ENCODE measurements at regions not wholly inside any gene's neighbourhood (a gene's known extent, or its start where the extent isn't known, plus 50 kb on each side); places are given as distances from the start of the nearest gene placed in this dataset.

DNA sequence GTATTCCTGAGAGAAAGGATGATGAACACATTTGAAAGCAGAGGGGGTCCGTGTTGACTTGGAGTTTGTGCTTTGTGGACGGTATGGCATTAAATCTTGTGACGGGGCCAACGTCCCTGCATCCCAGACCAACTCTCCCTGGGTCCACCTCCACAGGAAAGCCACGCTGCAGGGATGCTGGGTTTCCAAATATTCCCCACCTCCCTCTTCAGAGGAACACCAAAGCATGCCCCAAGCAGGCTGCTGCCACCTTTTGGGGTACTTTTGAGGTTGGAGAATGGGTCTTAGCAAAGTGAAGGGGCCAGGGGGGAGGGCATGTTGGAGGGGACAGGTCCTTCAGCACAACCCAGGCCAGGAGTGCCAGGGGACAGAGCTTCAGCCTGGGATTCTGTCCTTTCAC is 504.4 kb downstream of the TCERG1L start:
- H3K27me3 ChIP-seq (replicated peaks in 2 of 5; ENCODE audit: control insufficient read depth in 4 of 5, insufficient read depth in 5 of 5, low read length in 4 of 5) = peaks cover 0 to 18% (median 7%) of the 10 kb centered on the region in 5 experiments
- no peak overlapping the region for H3K27ac ChIP-seq (ENCODE audit: insufficient read depth in 1 of 2, low read depth in 1 of 2, low read length in 2 of 2, poor library complexity in 1 of 2, severe bottlenecking in 2 of 2)
- ChIA-PET POLR2A (no interaction called here), CTCF (no interaction called here)
- H3K4me1 ChIP-seq (ENCODE audit: control extremely low read depth in 1 of 4, control insufficient read depth in 4 of 4, insufficient read depth in 4 of 4, low read length in 3 of 4) = no peaks in the 10 kb centered on the region
- no peaks in the 10 kb centered on the region for H3K36me3 ChIP-seq (ENCODE audit: control insufficient read depth in 4 of 4, insufficient read depth in 4 of 4, low read length in 3 of 4)
- WGBS (ENCODE audit: insufficient coverage) = 80% methylated on average over 2 of the region's 5 CpGs
- H3K9me3 ChIP-seq (ENCODE audit: control extremely low read depth in 1 of 5, control insufficient read depth in 4 of 5, insufficient read depth in 2 of 5, low read depth in 1 of 5, low read length in 4 of 5) = peaks cover 0 to 3% (median 0%) of the 10 kb centered on the region in 5 experiments
- DNase-seq = no peak
- H3K4me3 ChIP-seq (ENCODE audit: control insufficient read depth in 1 of 7, extremely low read depth in 1 of 7, insufficient read depth in 4 of 7, low read depth in 2 of 7, low read length in 6 of 7) = no peak overlapping the region

DNA sequence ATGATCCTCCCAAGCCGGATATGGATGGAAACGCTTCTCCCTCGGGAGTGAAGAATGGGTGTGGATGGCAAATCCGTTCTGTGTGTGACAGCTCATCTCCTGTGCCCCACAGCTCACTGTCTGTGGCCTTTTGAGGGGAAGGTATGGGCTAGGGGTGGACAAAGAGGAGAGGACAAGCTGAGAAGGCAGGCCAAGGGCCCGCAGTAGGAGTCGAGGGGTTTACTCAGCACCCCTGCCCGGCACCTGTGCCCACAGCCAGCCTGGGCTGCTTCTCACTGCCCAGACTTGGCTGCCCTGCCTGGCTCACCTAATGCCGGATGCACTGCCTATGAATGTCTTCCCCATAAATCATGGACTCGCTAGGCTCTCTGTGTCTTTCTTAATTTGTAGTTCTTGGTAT is 503.8 kb downstream of the TCERG1L start:
- H3K36me3 ChIP-seq (ENCODE audit: control insufficient read depth in 4 of 4, insufficient read depth in 4 of 4, low read length in 3 of 4) = no peaks in the 10 kb centered on the region
- WGBS (ENCODE audit: insufficient coverage) = 89% methylated on average over 7 of the region's 9 CpGs
- peaks cover 0 to 3% (median 0%) of the 10 kb centered on the region in 5 experiments for H3K9me3 ChIP-seq (ENCODE audit: control extremely low read depth in 1 of 5, control insufficient read depth in 4 of 5, insufficient read depth in 2 of 5, low read depth in 1 of 5, low read length in 4 of 5)
- H3K4me1 ChIP-seq (ENCODE audit: control extremely low read depth in 1 of 4, control insufficient read depth in 4 of 4, insufficient read depth in 4 of 4, low read length in 3 of 4) = no peaks in the 10 kb centered on the region
- H3K4me3 ChIP-seq (ENCODE audit: control insufficient read depth in 1 of 7, extremely low read depth in 1 of 7, insufficient read depth in 4 of 7, low read depth in 2 of 7, low read length in 6 of 7) = no peak overlapping the region
- POLR2A ChIA-PET = interaction anchor here (0.5 kb wide), 1 partner anchor 266 kb away, joined by 3 read pairs; no protein-coding TSS in a partner anchor
- no peak for DNase-seq
- CTCF ChIA-PET = no interaction called here
- peaks cover 0 to 17% (median 7%) of the 10 kb centered on the region in 5 experiments for H3K27me3 ChIP-seq (replicated peaks in 2 of 5; ENCODE audit: control insufficient read depth in 4 of 5, insufficient read depth in 5 of 5, low read length in 4 of 5)
- no peak overlapping the region for H3K27ac ChIP-seq (ENCODE audit: insufficient read depth in 1 of 2, low read depth in 1 of 2, low read length in 2 of 2, poor library complexity in 1 of 2, severe bottlenecking in 2 of 2)

DNA sequence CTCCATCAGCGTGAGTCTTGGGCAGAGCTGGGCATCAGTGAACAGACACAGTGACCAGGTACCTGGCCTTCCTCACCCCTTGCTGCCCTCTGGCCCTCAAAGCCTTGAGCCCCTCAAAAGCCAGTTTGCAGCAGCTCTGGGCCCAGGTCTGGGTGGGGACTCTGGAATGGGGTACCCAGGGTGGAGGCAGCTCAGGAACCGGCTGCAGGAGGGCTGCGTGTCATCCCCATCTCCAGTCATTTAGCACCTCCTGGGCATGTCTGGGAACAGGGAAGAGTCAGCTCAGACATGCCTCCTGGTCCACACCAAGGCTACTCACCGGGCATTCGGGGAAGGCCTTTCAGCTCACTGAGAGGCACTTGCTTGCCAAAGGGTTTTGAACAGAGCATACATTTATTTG is 503.3 kb downstream of the TCERG1L start:
- peaks cover 0 to 15% (median 7%) of the 10 kb centered on the region in 5 experiments for H3K27me3 ChIP-seq (replicated peaks in 2 of 5; ENCODE audit: control insufficient read depth in 4 of 5, insufficient read depth in 5 of 5, low read length in 4 of 5)
- CTCF ChIA-PET = no interaction called here
- WGBS (ENCODE audit: insufficient coverage) = 93% methylated on average over 4 of the region's 5 CpGs
- POLR2A ChIA-PET = no interaction called here
- H3K9me3 ChIP-seq (ENCODE audit: control extremely low read depth in 1 of 5, control insufficient read depth in 4 of 5, insufficient read depth in 2 of 5, low read depth in 1 of 5, low read length in 4 of 5) = peaks cover 0 to 3% (median 0%) of the 10 kb centered on the region in 5 experiments
- H3K27ac ChIP-seq (ENCODE audit: insufficient read depth in 1 of 2, low read depth in 1 of 2, low read length in 2 of 2, poor library complexity in 1 of 2, severe bottlenecking in 2 of 2) = no peak overlapping the region
- no peak overlapping the region for H3K4me3 ChIP-seq (ENCODE audit: control insufficient read depth in 1 of 7, extremely low read depth in 1 of 7, insufficient read depth in 4 of 7, low read depth in 2 of 7, low read length in 6 of 7)
- H3K4me1 ChIP-seq (ENCODE audit: control extremely low read depth in 1 of 4, control insufficient read depth in 4 of 4, insufficient read depth in 4 of 4, low read length in 3 of 4) = no peaks in the 10 kb centered on the region
- DNase-seq = no peak
- H3K36me3 ChIP-seq (ENCODE audit: control insufficient read depth in 4 of 4, insufficient read depth in 4 of 4, low read length in 3 of 4) = no peaks in the 10 kb centered on the region

DNA sequence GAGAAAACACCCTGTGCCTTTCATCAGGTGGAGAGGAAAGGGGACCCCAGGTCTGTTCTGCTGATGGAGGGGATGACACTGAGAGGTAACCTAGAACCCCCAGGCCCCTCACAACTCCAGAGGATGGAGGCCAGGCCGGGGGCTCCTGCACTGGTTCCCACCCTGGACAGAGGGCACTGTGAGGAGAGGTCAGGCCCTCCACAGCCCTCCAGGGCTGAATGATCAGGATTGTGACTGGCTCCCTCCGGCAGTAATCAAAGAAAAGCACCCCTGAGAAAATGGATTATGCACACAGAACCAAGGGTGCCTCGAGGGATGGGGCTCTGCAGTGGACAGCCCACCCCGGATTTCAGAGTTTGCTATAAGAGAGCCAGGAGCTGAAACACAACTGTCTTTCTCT is 502.8 kb downstream of the TCERG1L start:
- H3K36me3 ChIP-seq (ENCODE audit: control insufficient read depth in 4 of 4, insufficient read depth in 4 of 4, low read length in 3 of 4) = no peaks in the 10 kb centered on the region
- H3K27ac ChIP-seq (ENCODE audit: insufficient read depth in 1 of 2, low read depth in 1 of 2, low read length in 2 of 2, poor library complexity in 1 of 2, severe bottlenecking in 2 of 2) = no peak overlapping the region
- H3K9me3 ChIP-seq (ENCODE audit: control extremely low read depth in 1 of 5, control insufficient read depth in 4 of 5, insufficient read depth in 2 of 5, low read depth in 1 of 5, low read length in 4 of 5) = peaks cover 0 to 3% (median 0%) of the 10 kb centered on the region in 5 experiments
- ChIA-PET CTCF (no interaction called here), POLR2A (no interaction called here)
- H3K27me3 ChIP-seq (replicated peaks in 2 of 5; ENCODE audit: control insufficient read depth in 4 of 5, insufficient read depth in 5 of 5, low read length in 4 of 5) = peaks cover 0 to 15% (median 7%) of the 10 kb centered on the region in 5 experiments
- no peaks in the 10 kb centered on the region for H3K4me1 ChIP-seq (ENCODE audit: control extremely low read depth in 1 of 4, control insufficient read depth in 4 of 4, insufficient read depth in 4 of 4, low read length in 3 of 4)
- 71% methylated on average over 4 of the region's 4 CpGs for WGBS (ENCODE audit: insufficient coverage)
- DNase-seq = no peak
- no peak overlapping the region for H3K4me3 ChIP-seq (ENCODE audit: control insufficient read depth in 1 of 7, extremely low read depth in 1 of 7, insufficient read depth in 4 of 7, low read depth in 2 of 7, low read length in 6 of 7)

DNA sequence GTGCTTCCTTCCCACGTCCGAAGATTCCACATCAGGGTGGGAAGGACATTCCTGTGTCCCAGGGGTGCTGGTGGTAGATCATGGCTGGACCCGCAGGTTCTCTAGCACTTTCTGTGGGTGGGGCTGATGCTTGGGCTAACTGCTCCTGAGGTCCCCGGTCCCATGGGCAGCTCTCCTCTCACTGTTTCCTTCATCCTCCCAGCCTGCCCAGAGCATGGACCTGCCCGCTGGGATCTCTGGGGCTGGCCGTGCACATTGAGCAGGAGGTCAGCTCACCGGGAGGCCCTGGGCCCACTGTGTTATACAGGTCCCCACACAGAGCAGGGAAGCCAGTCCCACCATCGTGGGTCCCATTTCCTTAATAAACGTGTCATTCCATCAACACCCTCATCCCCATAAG is 502.3 kb downstream of the TCERG1L start:
- POLR2A ChIA-PET = no interaction called here
- CTCF ChIA-PET = no interaction called here

DNA sequence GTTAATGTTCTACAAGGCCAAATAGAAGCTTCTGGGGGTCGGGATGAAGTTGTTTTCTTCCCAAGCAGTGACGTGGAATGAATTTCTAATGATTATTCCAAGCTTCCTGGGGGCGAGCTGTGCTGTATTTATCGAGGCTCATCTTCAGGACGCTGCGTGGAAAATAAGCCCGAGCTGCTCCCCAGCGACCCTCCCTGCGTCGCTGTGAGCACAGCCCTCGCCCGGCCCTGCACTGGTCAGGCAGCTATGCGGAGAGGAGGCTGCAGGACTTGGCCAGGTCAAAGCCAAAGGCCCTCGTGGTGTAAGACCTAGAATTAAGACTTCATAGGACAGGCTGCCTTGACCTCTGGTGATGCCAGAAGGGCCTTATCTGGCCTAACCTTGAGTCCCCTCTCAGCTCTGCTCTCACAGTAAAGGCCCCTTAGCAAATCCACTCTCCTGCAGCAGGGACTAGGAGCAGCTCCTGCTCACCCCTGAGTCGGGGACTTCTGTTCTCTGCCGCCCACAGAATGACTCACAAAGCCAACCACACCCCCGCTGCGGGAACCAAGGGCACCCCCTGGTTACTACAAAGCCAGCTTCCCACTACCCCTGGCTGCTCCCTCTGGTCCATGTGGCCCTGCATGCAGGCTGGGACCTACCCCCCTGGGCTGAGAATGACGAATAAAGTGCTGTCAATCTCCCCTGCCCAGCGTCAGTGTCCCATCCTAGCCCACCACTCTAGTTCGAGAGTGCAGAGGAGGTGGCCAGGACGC is 501.6 kb downstream of the TCERG1L start:
- H3K27ac ChIP-seq (ENCODE audit: insufficient read depth in 1 of 2, low read depth in 1 of 2, low read length in 2 of 2, poor library complexity in 1 of 2, severe bottlenecking in 2 of 2) = no peak overlapping the region
- no peak overlapping the region for H3K4me3 ChIP-seq (ENCODE audit: control insufficient read depth in 1 of 7, extremely low read depth in 1 of 7, insufficient read depth in 4 of 7, low read depth in 2 of 7, low read length in 6 of 7)
- POLR2A ChIA-PET = no interaction called here
- no peak for DNase-seq
- H3K27me3 ChIP-seq (replicated peaks in 2 of 5; ENCODE audit: control insufficient read depth in 4 of 5, insufficient read depth in 5 of 5, low read length in 4 of 5) = peaks cover 0 to 15% (median 7%) of the 10 kb centered on the region in 5 experiments
- WGBS (ENCODE audit: insufficient coverage) = 76% methylated on average over 21 of the region's 22 CpGs
- no peaks in the 10 kb centered on the region for H3K9me3 ChIP-seq (ENCODE audit: control extremely low read depth in 1 of 5, control insufficient read depth in 4 of 5, insufficient read depth in 2 of 5, low read depth in 1 of 5, low read length in 4 of 5)
- no peaks in the 10 kb centered on the region for H3K36me3 ChIP-seq (ENCODE audit: control insufficient read depth in 4 of 4, insufficient read depth in 4 of 4, low read length in 3 of 4)
- no peaks in the 10 kb centered on the region for H3K4me1 ChIP-seq (ENCODE audit: control extremely low read depth in 1 of 4, control insufficient read depth in 4 of 4, insufficient read depth in 4 of 4, low read length in 3 of 4)
- CTCF ChIA-PET = no interaction called here

More for the DNA sequence above, 502.3 kb downstream of the TCERG1L start:
- no peak for DNase-seq
- Histone ChIP-seq H3K27ac (ENCODE audit: insufficient read depth in 1 of 2, low read depth in 1 of 2, low read length in 2 of 2, poor library complexity in 1 of 2, severe bottlenecking in 2 of 2) (no peak overlapping the region), H3K4me3 (ENCODE audit: control insufficient read depth in 1 of 7, extremely low read depth in 1 of 7, insufficient read depth in 4 of 7, low read depth in 2 of 7, low read length in 6 of 7) (no peak overlapping the region), H3K27me3 (replicated peaks in 2 of 5; ENCODE audit: control insufficient read depth in 4 of 5, insufficient read depth in 5 of 5, low read length in 4 of 5) (peaks cover 0 to 15% (median 7%) of the 10 kb centered on the region in 5 experiments), H3K36me3 (ENCODE audit: control insufficient read depth in 4 of 4, insufficient read depth in 4 of 4, low read length in 3 of 4) (no peaks in the 10 kb centered on the region), H3K4me1 (ENCODE audit: control extremely low read depth in 1 of 4, control insufficient read depth in 4 of 4, insufficient read depth in 4 of 4, low read length in 3 of 4) (no peaks in the 10 kb centered on the region), H3K9me3 (ENCODE audit: control extremely low read depth in 1 of 5, control insufficient read depth in 4 of 5, insufficient read depth in 2 of 5, low read depth in 1 of 5, low read length in 4 of 5) (peaks cover 0 to 3% (median 0%) of the 10 kb centered on the region in 5 experiments)
- WGBS (ENCODE audit: insufficient coverage) = 91% methylated on average over 7 of the region's 9 CpGs

DNA sequence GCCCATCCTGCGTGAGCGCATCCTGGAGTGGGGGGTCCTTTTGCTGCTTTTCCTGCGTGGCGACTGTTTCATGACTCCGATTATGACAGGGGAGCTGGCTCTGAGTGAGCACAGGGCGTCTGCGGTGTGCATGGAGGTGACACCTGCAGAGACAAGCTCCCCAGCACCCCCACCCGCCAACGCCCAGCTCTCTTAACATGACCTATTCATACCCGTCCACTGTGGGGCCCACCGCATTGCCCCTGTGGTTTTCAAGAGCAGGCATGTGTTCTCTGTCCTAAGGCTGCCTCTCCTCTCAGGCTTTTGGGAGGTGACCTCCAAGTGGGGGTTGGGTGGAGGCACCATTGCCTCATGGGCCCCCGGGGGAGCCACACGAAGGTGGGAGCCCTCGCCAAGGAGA is 500.7 kb downstream of the TCERG1L start:
- Histone ChIP-seq H3K4me3 (ENCODE audit: control insufficient read depth in 1 of 7, extremely low read depth in 1 of 7, insufficient read depth in 4 of 7, low read depth in 2 of 7, low read length in 6 of 7) (no peak overlapping the region), H3K9me3 (ENCODE audit: control extremely low read depth in 1 of 5, control insufficient read depth in 4 of 5, insufficient read depth in 2 of 5, low read depth in 1 of 5, low read length in 4 of 5) (no peaks in the 10 kb centered on the region), H3K36me3 (ENCODE audit: control insufficient read depth in 4 of 4, insufficient read depth in 4 of 4, low read length in 3 of 4) (no peaks in the 10 kb centered on the region), H3K4me1 (ENCODE audit: control extremely low read depth in 1 of 4, control insufficient read depth in 4 of 4, insufficient read depth in 4 of 4, low read length in 3 of 4) (no peaks in the 10 kb centered on the region), H3K27ac (ENCODE audit: insufficient read depth in 1 of 2, low read depth in 1 of 2, low read length in 2 of 2, poor library complexity in 1 of 2, severe bottlenecking in 2 of 2) (no peak overlapping the region), H3K27me3 (replicated peaks in 2 of 5; ENCODE audit: control insufficient read depth in 4 of 5, insufficient read depth in 5 of 5, low read length in 4 of 5) (peaks cover 0 to 15% (median 7%) of the 10 kb centered on the region in 5 experiments)
- DNase-seq = no peak
- CTCF ChIA-PET = no interaction called here
- WGBS (ENCODE audit: insufficient coverage) = 92% methylated on average over 14 of the region's 14 CpGs
- POLR2A ChIA-PET = no interaction called here
